Peyer's patch (tissue), 4 donors: ENCODE measurements at regions not wholly inside any gene's neighbourhood (a gene's known extent, or its start where the extent isn't known, plus 50 kb on each side); places are given as distances from the start of the nearest gene placed in this dataset.

Experiments
- CTCF ChIP-seq, 6 experiments: fragments of 450-650 bp in 4 of 6; fragments of 200-600 bp in 2 of 6; sonication (generic) in 1 of 6; IDR thresholded peaks; one replicate each; pipeline ENCODE4 v1.5.1; 2017 to 2019; ENCODE audit warnings: antibody characterized with exemption in 6 of 6, mild to moderate bottlenecking in 3 of 6, moderate library complexity in 1 of 6
- POLR2A ChIP-seq, 2 donors: fragments of 450-650 bp; IDR thresholded peaks; one replicate each; pipeline ENCODE4 v1.5.1; 2017; ENCODE audit warnings: antibody characterized with exemption in 2 of 2, mild to moderate bottlenecking in 2 of 2, moderate library complexity in 2 of 2

GRCh38 chr7:114822131-114822530, 99.8 kb upstream of the MDFIC start:
- TF ChIP-seq CTCF (IDR thresholded peaks at IDR 0.05) (no peak), POLR2A (IDR thresholded peaks at IDR 0.05) (no peak)
